Adrenal gland (tissue), 9 donors: ENCODE measurements at regions not wholly inside any gene's neighbourhood (a gene's known extent, or its start where the extent isn't known, plus 50 kb on each side); places are given as distances from the start of the nearest gene placed in this dataset.
"Not testable (repeated sequence)": the region's sequence is repeated elsewhere in the genome, so short reads cannot be mapped to it uniquely, and the experiment has no call there.

Experiments
- DNase-seq, 7 donors: peaks; one replicate each; pipeline ENCODE4 v3.0.0-alpha.2; 2019 to 2020
- H3K27ac ChIP-seq, 5 donors: fragments of 200-600 bp; sonication (generic) in 4 of 5; 1 replicate in 3 of 5; 2 replicates in 2 of 5; pipeline versions ENCODE4 v1.5.1 to v1.8.0; 2016 to 2020; ENCODE audit warnings: mild to moderate bottlenecking in 1 of 5
- H3K27me3 ChIP-seq: fragments of 200-600 bp; 2 replicates; pipeline ENCODE4 v1.8.0; 2021
- H3K36me3 ChIP-seq, 2 donors: fragments of 200-600 bp; replicated peaks in 1 of 2; 1 replicate in 1 of 2; 2 replicates in 1 of 2; pipeline versions ENCODE4 v1.5.1 to v1.8.0; 2018 to 2022
- H3K4me1 ChIP-seq, 2 donors: fragments of 200-600 bp; replicated peaks in 1 of 2; 1 replicate in 1 of 2; 2 replicates in 1 of 2; pipeline versions ENCODE4 v1.5.1 to v1.8.0; 2018 to 2021
- H3K4me3 ChIP-seq, 4 donors: fragments of 200-600 bp; sonication (generic) in 3 of 4; one replicate each; pipeline ENCODE4 v1.5.1; 2016 to 2018
- H3K9me3 ChIP-seq, 3 donors: fragments of 200-600 bp; sonication (generic) in 1 of 3; replicated peaks in 1 of 3; 1 replicate in 2 of 3; 2 replicates in 1 of 3; pipeline versions ENCODE4 v1.5.1 to v1.8.0; 2016 to 2021
- CTCF ChIP-seq, 6 experiments: fragments of 450-650 bp in 4 of 6; fragments of 200-600 bp in 2 of 6; sonication (generic) in 1 of 6; IDR thresholded peaks; 1 replicate in 5 of 6; 2 replicates in 1 of 6; pipeline versions ENCODE4 v1.5.1 to v1.8.0; 2016 to 2021; ENCODE audit warnings: antibody characterized with exemption in 6 of 6, mild to moderate bottlenecking in 2 of 6, moderate library complexity in 1 of 6
- POLR2A ChIP-seq, 2 donors: fragments of 450-650 bp; IDR thresholded peaks; one replicate each; pipeline ENCODE4 v1.6.1; 2017; ENCODE audit warnings: antibody characterized with exemption in 2 of 2, mild to moderate bottlenecking in 2 of 2, moderate library complexity in 1 of 2
- WGBS, 4 donors: extraction: QIAGEN DNeasy Blood & Tissue Kit in 2 of 4; methylation state at CpG; one replicate each; pipeline versions ENCODE4 v1.1.5 to v1.1.7; 2013 to 2017; 5-methylcytosine and 5-hydroxymethylcytosine counted together
- intact Hi-C, 2 donors: fragments of 100-400 bp; cut with DNase I; formaldehyde crosslinking; loops; one replicate each; pipeline versions ENCODE4 v1.14.1 to v1.15.0; 2022 to 2023
- donor health status: healthy with polysubstance abuse.
- donor health status: Bipolar disorder and iron deficiency.
- donor health status: DM: yes; HTN: yes; CAD: no.
- donor health status: DM: no; HTN: no; CAD: no.
- donor health status: DM: no; HTN: no; CAD: no.

GRCh38 chr20:46785958-46786357 is 76.5 kb downstream of the SLC2A10 start:
- WGBS, 4 donors: 55 to 77% (median 70%) methylated on average over 3 to 7 of the region's 7 CpGs

GRCh38 chr20:46786566-46786965 is 77.1 kb downstream of the SLC2A10 start:
- no peak for TF ChIP-seq POLR2A (IDR thresholded peaks at IDR 0.05)
- TF ChIP-seq CTCF (IDR thresholded peaks at IDR 0.05): no peak
- Histone ChIP-seq H3K36me3 (no peaks in the 10 kb centered on the region), H3K9me3 (no peaks in the 10 kb centered on the region), H3K4me1 (no peaks in the 10 kb centered on the region), H3K27me3 (peaks cover 6% of the 10 kb centered on the region), H3K27ac (no peak overlapping the region), H3K4me3 (no peak overlapping the region)
- 61 to 80% (median 78%) methylated on average over 6 of the region's 6 CpGs for WGBS, 4 donors
- intact Hi-C loops: no loop called here
- no peak for DNase-seq

More at GRCh38 chr20:46785958-46786357, 76.5 kb downstream of the SLC2A10 start:
- Histone ChIP-seq H3K9me3 (no peaks in the 10 kb centered on the region), H3K4me1 (no peaks in the 10 kb centered on the region), H3K27ac (no peak overlapping the region), H3K36me3 (no peaks in the 10 kb centered on the region), H3K4me3 (no peak overlapping the region), H3K27me3 (peaks cover 6% of the 10 kb centered on the region)
- intact Hi-C loops: no loop called here
- no peak for TF ChIP-seq CTCF (IDR thresholded peaks at IDR 0.05)
- no peak for DNase-seq

- 59 to 60% (median 59%) methylated on average over 21 of the region's 21 CpGs for WGBS, 4 donors
- intact Hi-C loops: no loop called here
Measured at GRCh38 chr20:46787991-46788762, 78.7 kb downstream of the SLC2A10 start.

GRCh38 chr20:46788763-46789091 is 79.3 kb downstream of the SLC2A10 start:
- H3K27me3 ChIP-seq, H3K4me3 ChIP-seq, intact Hi-C loops, H3K36me3 ChIP-seq, DNase-seq, H3K9me3 ChIP-seq, H3K27ac ChIP-seq, H3K4me1 ChIP-seq: not testable (repeated sequence)
- WGBS, 4 donors: 68 to 81% (median 72%) methylated on average over 5 of the region's 5 CpGs

More at GRCh38 chr20:46787991-46788762, 78.7 kb downstream of the SLC2A10 start:
- DNase-seq: no peak
- Histone ChIP-seq H3K27me3 (peaks cover 6% of the 10 kb centered on the region), H3K4me1 (no peaks in the 10 kb centered on the region), H3K27ac (no peak overlapping the region), H3K36me3 (no peaks in the 10 kb centered on the region), H3K4me3 (no peak overlapping the region), H3K9me3 (no peaks in the 10 kb centered on the region)
- TF ChIP-seq POLR2A (IDR thresholded peaks at IDR 0.05): no peak
- no peak for TF ChIP-seq CTCF (IDR thresholded peaks at IDR 0.05)
